GM23338 (cell line): ENCODE measurements at regions not wholly inside any gene's neighbourhood (a gene's known extent, or its start where the extent isn't known, plus 50 kb on each side); places are given as distances from the start of the nearest gene placed in this dataset.
A peak's percentile ranks its signal among the peaks of the same experiment; 100 is the strongest.

ENCODE experiments used
- ATAC-seq: fragments of 200-7000 bp; cut with Tn5 transposase; 3 replicates; pipeline ENCODE4 v1.9.1; 2020
- DNase-seq: peaks from one replicate; pipeline ENCODE4 v3.0.0-alpha.2; 2015; ENCODE audit warnings: low spot score
- H2AFZ ChIP-seq: fragments of 200-600 bp; sonication (generic); 2 replicates; pipeline ENCODE4 v1.8.0; 2016; ENCODE audit warnings: antibody characterized with exemption, mild to moderate bottlenecking, moderate library complexity
- H3F3A ChIP-seq: fragments of 200-600 bp; sonication (generic); replicated peaks from 2 replicates; pipeline ENCODE4 v1.8.0; 2017; ENCODE audit warnings: antibody characterized with exemption, mixed run types, low read depth
- H3K27ac ChIP-seq: fragments of 200-600 bp; sonication (generic); 2 replicates; pipeline ENCODE4 v1.6.1; 2016; ENCODE audit warnings: low read depth
- H3K27me3 ChIP-seq: fragments of 200-600 bp; sonication (generic); 2 replicates; pipeline ENCODE4 v1.8.0; 2016; ENCODE audit warnings: mild to moderate bottlenecking, mixed run types, moderate library complexity; ENCODE audit not compliant: insufficient read depth
- H3K36me3 ChIP-seq: fragments of 200-600 bp; sonication (generic); 2 replicates; pipeline ENCODE4 v1.8.0; 2016; ENCODE audit warnings: mild to moderate bottlenecking; ENCODE audit not compliant: insufficient read depth
- H3K4me1 ChIP-seq: fragments of 200-600 bp; sonication (generic); 2 replicates; pipeline ENCODE4 v1.8.0; 2016; ENCODE audit warnings: mild to moderate bottlenecking, moderate library complexity; ENCODE audit not compliant: insufficient read depth
- H3K4me2 ChIP-seq: fragments of 200-600 bp; sonication (generic); 2 replicates; pipeline ENCODE4 v1.7.1; 2017; ENCODE audit warnings: mixed run types
- H3K4me3 ChIP-seq: fragments of 200-600 bp; sonication (generic); 2 replicates; pipeline ENCODE4 v1.6.1; 2016; ENCODE audit warnings: mixed run types
- H3K79me2 ChIP-seq: fragments of 200-600 bp; sonication (generic); replicated peaks from 2 replicates; pipeline ENCODE4 v1.8.0; 2017; ENCODE audit warnings: mild to moderate bottlenecking; ENCODE audit not compliant: insufficient read depth
- H3K9me2 ChIP-seq: fragments of 200-600 bp; sonication (generic); 2 replicates; pipeline ENCODE4 v1.8.0; 2017; ENCODE audit not compliant: insufficient read depth
- H4K20me1 ChIP-seq: fragments of 200-600 bp; sonication (generic); replicated peaks from 2 replicates; pipeline ENCODE4 v1.8.0; 2017; ENCODE audit warnings: mild to moderate bottlenecking; ENCODE audit not compliant: insufficient read depth
- H3K27ac Mint-ChIP-seq: 2 replicates; pipeline ENCODE4 v1.8.0; 2020; ENCODE audit warnings: inconsistent platforms, mild to moderate bottlenecking, moderate library complexity, mixed read lengths
- H3K27me3 Mint-ChIP-seq: 3 replicates; pipeline ENCODE4 v1.8.0; 2022; ENCODE audit warnings: low read depth, mild to moderate bottlenecking, moderate library complexity, mixed read lengths, inconsistent platforms; ENCODE audit not compliant: insufficient read depth, poor library complexity
- H3K36me3 Mint-ChIP-seq: 3 replicates; pipeline ENCODE4 v1.8.0; 2021; ENCODE audit warnings: low read depth, mild to moderate bottlenecking, inconsistent platforms, moderate library complexity, mixed read lengths
- H3K4me1 Mint-ChIP-seq: 3 replicates; pipeline ENCODE4 v1.8.0; 2020; ENCODE audit warnings: mild to moderate bottlenecking, inconsistent platforms, mixed read lengths
- H3K4me3 Mint-ChIP-seq: 3 replicates; pipeline ENCODE4 v1.8.0; 2021; ENCODE audit warnings: moderate library complexity, mild to moderate bottlenecking, inconsistent platforms, mixed read lengths
- H3K9me3 Mint-ChIP-seq: 3 replicates; pipeline ENCODE4 v1.8.0; 2020; ENCODE audit warnings: moderate library complexity, mild to moderate bottlenecking, inconsistent platforms, mixed read lengths
- CTCF ChIP-seq, 2 experiments: fragments of 200-600 bp in 1 of 2; sonication (generic) in 1 of 2; conservative IDR thresholded peaks; 2 replicates each; pipeline versions ENCODE4 v1.5.1 to v1.6.1; 2016 to 2017; ENCODE audit warnings: antibody characterized with exemption in 2 of 2, low read depth in 2 of 2, mild to moderate bottlenecking in 2 of 2, moderate library complexity in 1 of 2
- EZH2 ChIP-seq: fragments of 200-600 bp; sonication (generic); IDR thresholded peaks from one replicate; pipeline ENCODE4 v1.8.0; 2017; ENCODE audit warnings: antibody characterized with exemption, mild to moderate bottlenecking, low read depth; ENCODE audit not compliant: unreplicated experiment
- EZH2phosphoT487 ChIP-seq: fragments of 200-600 bp; sonication (generic); IDR thresholded peaks from one replicate; pipeline ENCODE4 v1.8.1; 2018; ENCODE audit warnings: antibody characterized with exemption; ENCODE audit not compliant: unreplicated experiment
- NANOG ChIP-seq: IDR thresholded peaks from 2 replicates; pipeline ENCODE4 v1.6.1; 2016; ENCODE audit warnings: antibody characterized with exemption, borderline replicate concordance
- POLR2AphosphoS5 ChIP-seq: IDR thresholded peaks from 2 replicates; pipeline ENCODE4 v1.6.1; 2016; ENCODE audit warnings: antibody characterized with exemption, low read depth
- STAT1 ChIP-seq: IDR thresholded peaks from one replicate; pipeline ENCODE4 v1.6.1; 2016; ENCODE audit warnings: antibody characterized with exemption; ENCODE audit not compliant: unreplicated experiment
- ZNF114 ChIP-seq: fragments of 250-450 bp; sonication (Bioruptor Pico); IDR thresholded peaks from 2 replicates; pipeline ENCODE4 v1.5.0; 2020; ENCODE audit warnings: mild to moderate bottlenecking, moderate library complexity
- ZNF331 ChIP-seq: fragments of 250-450 bp; sonication (Bioruptor Pico); IDR thresholded peaks from 2 replicates; pipeline ENCODE4 v1.5.0; 2020; ENCODE audit warnings: low read depth, mild to moderate bottlenecking, moderate library complexity

DNA sequence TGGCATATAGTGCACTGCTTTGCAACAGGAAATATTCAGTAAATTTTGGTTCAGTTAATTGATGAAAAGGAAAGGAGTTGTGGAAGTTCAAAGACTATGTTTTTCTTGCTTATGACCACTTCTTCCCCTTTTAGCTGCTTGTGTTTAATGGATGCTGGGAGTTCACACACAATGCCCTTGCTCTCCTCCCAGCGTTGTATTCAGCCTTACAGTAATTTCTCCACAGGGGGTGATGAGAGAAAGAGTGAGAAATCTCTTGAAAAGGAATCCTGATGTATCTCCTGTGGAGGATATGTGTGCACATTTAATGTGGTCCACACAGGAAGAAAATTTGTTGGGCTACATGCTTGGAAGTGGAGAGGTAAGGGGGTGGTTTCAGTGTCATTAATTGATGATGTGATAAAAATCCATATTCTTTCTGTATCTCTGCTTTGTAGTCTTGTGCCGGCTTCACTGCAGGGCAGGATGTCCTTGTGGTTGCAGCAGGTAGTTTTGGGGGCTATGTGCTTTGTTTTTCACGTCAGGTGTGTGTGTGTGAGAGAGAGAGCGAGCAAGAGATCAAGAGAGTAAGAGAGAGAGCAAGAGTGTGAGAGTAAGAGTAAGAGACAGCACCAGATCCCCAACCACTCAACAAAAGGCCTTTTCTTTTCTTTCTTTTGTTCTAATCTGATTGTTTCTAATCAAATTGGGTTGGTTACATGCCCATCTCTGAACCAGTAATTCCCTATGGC lies 204.4 kb downstream of the RWDD3 start (continued):
- no peak for TF ChIP-seq STAT1
- TF ChIP-seq EZH2, result no peak
- no peak for TF ChIP-seq ZNF331 (CRISPR knock-in tag)

- Mint-ChIP-seq H3K27ac (no peak overlapping the region), H3K4me1 (peaks cover 26% of the 10 kb centered on the region), H3K9me3 (no peaks in the 10 kb centered on the region), H3K36me3 (no peaks in the 10 kb centered on the region), H3K4me3 (no peak overlapping the region), H3K27me3 (peaks cover 1% of the 10 kb centered on the region)
- no peak overlapping the region for H3K4me2 ChIP-seq
- H3K36me3 ChIP-seq, result no peaks in the 10 kb centered on the region
- H3K79me2 ChIP-seq, result no peaks in the 10 kb centered on the region
- no peaks in the 10 kb centered on the region for H3K9me2 ChIP-seq
- TF ChIP-seq ZNF331 (CRISPR knock-in tag) (no peak), EZH2 (no peak)
- H2AFZ ChIP-seq, result no peak overlapping the region
- no peaks in the 10 kb centered on the region for H3F3A ChIP-seq
- no peaks in the 10 kb centered on the region for H3K27me3 ChIP-seq
- H4K20me1 ChIP-seq, result no peaks in the 10 kb centered on the region
- H3K4me3 ChIP-seq, result no peak overlapping the region
- H3K4me1 ChIP-seq, result peaks cover 25% of the 10 kb centered on the region
- DNase-seq (no peak), ATAC-seq (no peak)
- no peak overlapping the region for H3K27ac ChIP-seq
These were observed 206.5 kb downstream of the RWDD3 start for GRCh38 chr1:95440511-95440910.

- DNase-seq, result no peak
- no peak overlapping the region for H3K27ac ChIP-seq
- Mint-ChIP-seq H3K4me3 (no peak overlapping the region), H3K36me3 (peaks cover 4% of the 10 kb centered on the region; the same call in 1 of the 3 replicates), H3K9me3 (peaks cover 5% of the 10 kb centered on the region; the same call in 1 of the 3 replicates), H3K27ac (no peak overlapping the region), H3K4me1 (peaks cover 2% of the 10 kb centered on the region), H3K27me3 (peaks cover 2% of the 10 kb centered on the region)
- H2AFZ ChIP-seq, result 0 out of 2 replicates have a peak overlapping the region, but pooled peaks have one; percentile 56
- H3K4me3 ChIP-seq, result no peak overlapping the region
- H3K4me1 ChIP-seq, result no peaks in the 10 kb centered on the region
- no peaks in the 10 kb centered on the region for H3K36me3 ChIP-seq
- H3F3A ChIP-seq, result no peaks in the 10 kb centered on the region
- H3K9me2 ChIP-seq, result peaks cover 14% of the 10 kb centered on the region
- ATAC-seq, result no peak
- no peak overlapping the region for H3K4me2 ChIP-seq
- no peaks in the 10 kb centered on the region for H3K79me2 ChIP-seq
- no peaks in the 10 kb centered on the region for H3K27me3 ChIP-seq
- no peak for TF ChIP-seq EZH2phosphoT487
- TF ChIP-seq ZNF114 (CRISPR knock-in tag), result no peak
- no peaks in the 10 kb centered on the region for H4K20me1 ChIP-seq
These were observed 215.5 kb downstream of the RWDD3 start for GRCh38 chr1:95449516-95449915.

- H3K9me3 Mint-ChIP-seq, result peaks cover 12% of the 10 kb centered on the region
- Histone ChIP-seq H3K79me2 (no peaks in the 10 kb centered on the region), H3K4me1 (no peaks in the 10 kb centered on the region), H2AFZ (no peak overlapping the region), H4K20me1 (no peaks in the 10 kb centered on the region), H3K4me2 (no peak overlapping the region), H3F3A (no peaks in the 10 kb centered on the region), H3K4me3 (no peak overlapping the region), H3K9me2 (peaks cover 14% of the 10 kb centered on the region), H3K36me3 (no peaks in the 10 kb centered on the region), H3K27ac (no peak overlapping the region), H3K27me3 (no peaks in the 10 kb centered on the region)
- peak; percentile 64 for DNase-seq
- H3K27me3 Mint-ChIP-seq, result peaks cover 2% of the 10 kb centered on the region
- peaks cover 11% of the 10 kb centered on the region for H3K36me3 Mint-ChIP-seq
- TF ChIP-seq CTCF (conservative IDR thresholded peaks at IDR 0.05; ENCODE audit: low read depth in 2 of 2), result peak; percentile 66 to 78
- no peak for TF ChIP-seq NANOG
- TF ChIP-seq POLR2AphosphoS5, result no peak
- H3K27ac Mint-ChIP-seq, result no peak overlapping the region
- no peak overlapping the region for H3K4me3 Mint-ChIP-seq
- no peaks in the 10 kb centered on the region for H3K4me1 Mint-ChIP-seq
- peak; percentile 59 for ATAC-seq
These were observed 217.0 kb downstream of the RWDD3 start for GRCh38 chr1:95451054-95451453.
